ENCODE measurements at regions not wholly inside any gene's neighbourhood (a gene's known extent, or its start where the extent isn't known, plus 50 kb on each side); places are given as distances from the start of the nearest gene placed in this dataset.
"Not testable (repeated sequence)": the region's sequence is repeated elsewhere in the genome, so short reads cannot be mapped to it uniquely, and the experiment has no call there.

DNA sequence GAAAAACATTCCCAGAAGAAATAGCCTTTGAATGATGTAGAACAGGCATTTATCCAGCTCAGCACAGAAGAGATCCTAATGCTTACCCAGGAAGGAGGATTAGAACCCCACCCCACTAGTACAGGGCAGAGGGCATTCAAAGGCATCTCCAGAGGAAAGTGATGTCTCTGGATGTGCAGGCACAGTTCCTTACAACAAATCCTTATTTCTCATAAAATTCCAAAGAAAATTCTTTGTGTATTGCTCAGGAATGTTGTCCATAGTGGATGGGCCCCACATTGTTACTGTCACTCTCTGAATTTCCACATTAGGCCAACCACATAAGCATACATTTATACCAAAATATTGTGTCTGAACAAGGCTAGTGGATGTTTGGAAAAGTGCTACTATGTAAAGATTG is 243.0 kb downstream of the ADRA2A start:
- no peak for DNase-seq
- H3K4me1 ChIP-seq (ENCODE audit: low read depth), result no peaks in the 10 kb centered on the region
- TF ChIP-seq, protein P1, sequence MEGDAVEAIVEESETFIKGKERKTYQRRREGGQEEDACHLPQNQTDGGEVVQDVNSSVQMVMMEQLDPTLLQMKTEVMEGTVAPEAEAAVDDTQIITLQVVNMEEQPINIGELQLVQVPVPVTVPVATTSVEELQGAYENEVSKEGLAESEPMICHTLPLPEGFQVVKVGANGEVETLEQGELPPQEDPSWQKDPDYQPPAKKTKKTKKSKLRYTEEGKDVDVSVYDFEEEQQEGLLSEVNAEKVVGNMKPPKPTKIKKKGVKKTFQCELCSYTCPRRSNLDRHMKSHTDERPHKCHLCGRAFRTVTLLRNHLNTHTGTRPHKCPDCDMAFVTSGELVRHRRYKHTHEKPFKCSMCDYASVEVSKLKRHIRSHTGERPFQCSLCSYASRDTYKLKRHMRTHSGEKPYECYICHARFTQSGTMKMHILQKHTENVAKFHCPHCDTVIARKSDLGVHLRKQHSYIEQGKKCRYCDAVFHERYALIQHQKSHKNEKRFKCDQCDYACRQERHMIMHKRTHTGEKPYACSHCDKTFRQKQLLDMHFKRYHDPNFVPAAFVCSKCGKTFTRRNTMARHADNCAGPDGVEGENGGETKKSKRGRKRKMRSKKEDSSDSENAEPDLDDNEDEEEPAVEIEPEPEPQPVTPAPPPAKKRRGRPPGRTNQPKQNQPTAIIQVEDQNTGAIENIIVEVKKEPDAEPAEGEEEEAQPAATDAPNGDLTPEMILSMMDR (IDR thresholded peaks at IDR 0.05), result no peak
- H3K4me3 ChIP-seq, result no peak overlapping the region
- no peaks in the 10 kb centered on the region for H3K36me3 ChIP-seq (ENCODE audit: low read depth)
- intact Hi-C loops (cut with DNase I, micrococcal nuclease), result no loop called here
- H3K9me3 ChIP-seq, result no peaks in the 10 kb centered on the region
- ATAC-seq, result no peak

DNA sequence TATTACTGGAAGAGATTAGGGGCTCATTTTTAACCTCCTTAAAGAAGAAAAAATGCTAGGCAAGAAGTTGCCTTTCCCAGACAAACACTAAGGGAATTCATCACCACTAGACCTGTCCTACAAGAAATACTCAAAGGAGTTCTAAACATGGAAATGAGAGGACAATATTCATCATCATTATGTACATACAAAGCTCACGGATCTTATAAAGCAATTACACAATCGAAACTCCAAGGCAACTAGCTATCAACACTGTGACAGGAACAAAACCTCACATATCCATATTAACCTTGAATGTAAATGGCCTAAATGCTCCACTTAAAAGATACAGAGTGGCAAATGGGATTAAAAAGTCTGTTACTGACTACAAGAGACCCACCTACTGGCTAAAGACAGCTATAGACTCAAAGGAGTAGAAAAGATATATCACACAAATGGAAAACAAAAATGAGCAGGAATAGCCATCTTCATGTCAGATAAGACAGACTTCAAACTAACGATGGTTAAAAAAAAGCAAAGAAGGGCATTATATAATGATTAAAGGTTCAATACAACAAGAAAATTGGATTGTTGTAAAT is 246.6 kb downstream of the ADRA2A start:
- no peaks in the 10 kb centered on the region for H3K9me3 ChIP-seq
- H3K36me3 ChIP-seq (ENCODE audit: low read depth), result no peaks in the 10 kb centered on the region
- no peak for ATAC-seq
- H3K4me1 ChIP-seq (ENCODE audit: low read depth), result no peaks in the 10 kb centered on the region
- intact Hi-C loops (cut with DNase I, micrococcal nuclease), result no loop called here
- H3K4me3 ChIP-seq, result no peak overlapping the region
- no peak for DNase-seq
- TF ChIP-seq, protein P1 (IDR thresholded peaks at IDR 0.05), result no peak

DNA sequence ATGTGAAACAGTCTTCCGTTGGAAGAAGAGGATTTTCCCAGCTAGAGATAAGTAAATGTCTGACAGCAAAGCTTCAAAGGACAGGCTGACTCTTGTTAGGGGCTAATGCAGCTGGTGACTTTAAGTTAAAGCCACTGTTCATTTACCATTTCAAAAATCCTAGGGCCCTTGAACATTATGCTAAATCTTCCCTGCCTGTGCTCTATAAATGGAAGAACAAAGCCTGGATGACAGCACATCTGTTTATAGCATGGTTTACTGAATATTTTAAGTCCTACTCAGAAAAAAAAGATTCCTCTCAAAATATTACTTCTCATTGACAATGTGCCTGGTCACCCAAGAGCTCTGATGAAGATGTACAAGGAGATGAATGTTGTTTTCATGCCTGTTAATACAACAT is 255.3 kb downstream of the ADRA2A start:
- intact Hi-C loops (cut with DNase I, micrococcal nuclease); H3K4me1 ChIP-seq (ENCODE audit: low read depth); DNase-seq; ATAC-seq; H3K36me3 ChIP-seq (ENCODE audit: low read depth); H3K4me3 ChIP-seq; H3K9me3 ChIP-seq: not testable (repeated sequence)

DNA sequence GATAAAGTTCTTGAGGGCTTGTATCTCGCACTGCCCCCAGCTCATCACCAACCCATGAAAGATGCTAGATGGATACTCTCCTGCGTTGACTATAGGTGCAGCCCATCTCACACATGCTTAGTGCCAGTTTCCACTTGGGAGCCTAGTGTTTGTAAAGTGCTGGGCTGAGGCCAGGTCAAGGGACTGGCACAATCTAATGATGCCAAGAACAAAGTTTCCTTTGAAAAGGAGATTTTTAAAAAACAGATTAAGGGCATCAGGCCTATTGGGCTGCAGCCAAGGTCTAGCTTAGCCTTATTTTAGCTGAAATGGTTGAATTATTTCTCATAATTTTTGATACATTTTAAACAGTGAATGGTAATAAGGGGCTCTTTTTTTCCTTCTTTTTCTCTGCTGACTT is 259.0 kb downstream of the ADRA2A start:
- H3K4me3 ChIP-seq, result no peak overlapping the region
- no peak for ATAC-seq
- H3K9me3 ChIP-seq, result peaks cover 6% of the 10 kb centered on the region
- TF ChIP-seq, protein P1 (IDR thresholded peaks at IDR 0.05), result no peak
- DNase-seq, result no peak
- H3K36me3 ChIP-seq (ENCODE audit: low read depth), result no peaks in the 10 kb centered on the region
- intact Hi-C loops (cut with DNase I, micrococcal nuclease), result no loop called here
- H3K4me1 ChIP-seq (ENCODE audit: low read depth), result no peaks in the 10 kb centered on the region

DNA sequence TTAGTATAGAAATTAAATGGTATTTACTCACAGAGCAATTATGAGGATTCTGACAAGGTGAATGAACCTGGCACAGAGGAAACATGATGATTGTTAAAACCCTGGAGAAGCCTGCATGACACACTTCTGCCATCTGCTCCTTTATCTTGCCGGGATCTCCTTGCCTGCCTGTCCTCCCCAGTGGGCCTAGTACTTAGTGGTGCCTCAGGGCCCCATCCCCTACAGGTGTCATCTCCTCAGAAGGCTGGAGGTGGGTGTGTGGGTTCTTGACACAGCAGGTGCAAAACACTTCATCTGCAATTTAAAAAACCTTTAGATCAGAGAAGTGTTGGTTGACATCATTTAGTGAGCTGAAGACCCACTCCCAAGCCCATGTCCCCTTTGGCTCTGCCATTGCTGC is 261.2 kb downstream of the ADRA2A start:
- peaks cover 15% of the 10 kb centered on the region for H3K9me3 ChIP-seq
- no peak overlapping the region for H3K4me3 ChIP-seq
- DNase-seq (no peak), ATAC-seq (no peak)
- no peaks in the 10 kb centered on the region for H3K36me3 ChIP-seq (ENCODE audit: low read depth)
- intact Hi-C loops (cut with DNase I, micrococcal nuclease), result no loop called here
- no peaks in the 10 kb centered on the region for H3K4me1 ChIP-seq (ENCODE audit: low read depth)
- TF ChIP-seq, protein P1 (IDR thresholded peaks at IDR 0.05), result no peak

DNA sequence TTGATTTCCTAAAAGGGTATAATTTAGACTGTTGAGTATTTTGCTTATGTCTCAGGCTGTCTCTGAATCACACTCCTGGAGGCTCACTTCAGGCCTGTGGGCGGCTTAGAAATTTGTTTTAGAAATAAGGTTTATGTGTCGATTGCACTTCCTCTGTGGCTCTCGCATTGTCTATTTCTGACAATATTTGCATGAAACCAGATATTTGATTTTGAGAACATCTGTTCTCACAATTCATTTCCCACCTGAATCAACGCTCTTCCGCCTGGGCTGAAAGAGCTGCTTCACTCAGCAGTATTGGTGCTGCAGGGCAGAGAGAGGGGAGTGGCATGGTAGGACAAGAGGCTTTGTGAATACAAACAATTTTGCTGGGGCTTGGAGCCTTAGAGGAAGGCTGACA is 262.0 kb downstream of the ADRA2A start:
- peak in 1 of 3 donors; percentile 3 for DNase-seq
- intact Hi-C loops (cut with DNase I, micrococcal nuclease), result no loop called here
- TF ChIP-seq, protein P1 (IDR thresholded peaks at IDR 0.05), result no peak

More for the DNA sequence above, 262.0 kb downstream of the ADRA2A start:
- Histone ChIP-seq H3K9me3 (peaks cover 15% of the 10 kb centered on the region), H3K4me3 (no peak overlapping the region), H3K4me1 (ENCODE audit: low read depth) (no peaks in the 10 kb centered on the region), H3K36me3 (ENCODE audit: low read depth) (no peaks in the 10 kb centered on the region)
- no peak for ATAC-seq

All from mucosa of descending colon (tissue), 3 donors.